HCT116 (cell line): ENCODE measurements at regions not wholly inside any gene's neighbourhood (a gene's known extent, or its start where the extent isn't known, plus 50 kb on each side); places are given as distances from the start of the nearest gene placed in this dataset.

ENCODE experiments used
- ATAC-seq: fragments of 200-7000 bp; cut with Tn5 transposase; 2 replicates; pipeline ENCODE4 v1.9.1; 2020; ENCODE audit warnings: mild to moderate bottlenecking, moderate library complexity
- BruUV-seq: library from RNA; stranded (reverse); fragments of 400-500 nt; replicated peaks from 2 replicates; lab custom pipeline; 2021; lab: Mats Ljungman, UMichigan
- CTCF ChIA-PET: fragments of 300-600 bp; sonication (Branson Sonifier 250); formaldehyde crosslinking; loops from one replicate; lab custom pipeline; 2021; ENCODE audit warnings: antibody characterized with exemption; lab: Charles Lee
- POLR2A ChIA-PET: fragments of 300-600, 350-600 bp; sonication (Branson Sonifier 250); formaldehyde crosslinking; loops from one replicate; lab custom pipeline; 2021; ENCODE audit warnings: antibody characterized with exemption; lab: Charles Lee
- RAD21 ChIA-PET, 2 experiments: fragments of 300-600 bp; sonication (Branson Sonifier 250); formaldehyde crosslinking; loops; one replicate each; lab custom pipeline; 2023; ENCODE audit warnings: low total read pairs in 2 of 2; ENCODE audit not compliant: uncharacterized antibody in 2 of 2, unreplicated experiment in 2 of 2, low non-redundant PET in 1 of 2; lab: Charles Lee
- DNase-seq: peaks from one replicate; pipeline ENCODE4 v3.0.0-alpha.2; 2010; ENCODE audit warnings: low read depth, low spot score
- H2AFZ ChIP-seq: fragments of 200-600 bp; shearing (Covaris generic), sonication (generic); 2 replicates; pipeline ENCODE4 v1.6.1; 2017; ENCODE audit warnings: low read depth, mixed run types, mixed read lengths, antibody characterized with exemption, low read length; ENCODE audit not compliant: poor library complexity, severe bottlenecking
- H3K27ac ChIP-seq: 2 replicates; pipeline ENCODE4 v1.5.1; 2012; ENCODE audit warnings: low read depth, low read length
- H3K27me3 ChIP-seq: fragments of 200-600 bp; sonication (generic); 2 replicates; pipeline ENCODE4 v1.6.1; 2016; ENCODE audit warnings: mixed run types, low read length, mixed read lengths; ENCODE audit not compliant: insufficient read depth
- H3K36me3 ChIP-seq, 2 experiments: fragments of 200-500 bp in 1 of 2; fragments of 200-600 bp in 1 of 2; sonication (Bioruptor generic) in 1 of 2; sonication (generic) in 1 of 2; 2 replicates each; pipeline versions ENCODE4 v1.5.1 to v1.6.1; 2014 to 2016; ENCODE audit warnings: low read length in 2 of 2, inconsistent platforms in 1 of 2, mixed read lengths in 1 of 2, mixed run types in 1 of 2; ENCODE audit not compliant: insufficient read depth in 2 of 2, control insufficient read depth in 1 of 2
- H3K4me1 ChIP-seq, 2 experiments: fragments of 200-600 bp in 1 of 2; sonication (generic) in 1 of 2; 2 replicates each; pipeline versions ENCODE4 v1.5.1 to v1.6.1; 2012 to 2017; ENCODE audit warnings: low read length in 2 of 2, inconsistent platforms in 1 of 2, mild to moderate bottlenecking in 1 of 2, mixed read lengths in 1 of 2, mixed run types in 1 of 2, moderate library complexity in 1 of 2; ENCODE audit not compliant: insufficient read depth in 2 of 2, control insufficient read depth in 1 of 2
- H3K4me2 ChIP-seq: fragments of 200-600 bp; sonication (generic); 2 replicates; pipeline ENCODE4 v1.6.1; 2017; ENCODE audit warnings: mixed run types, low read length, mixed read lengths
- H3K4me3 ChIP-seq, 2 experiments: fragments of 200-600 bp in 1 of 2; sonication (generic) in 1 of 2; replicated peaks in 1 of 2; 2 replicates each; pipeline ENCODE4 v1.5.1; 2011 to 2016; ENCODE audit warnings: low read length in 2 of 2, control low read depth in 1 of 2, low read depth in 1 of 2, mild to moderate bottlenecking in 1 of 2, mixed read lengths in 1 of 2, mixed run types in 1 of 2
- H3K79me2 ChIP-seq: fragments of 200-600 bp; sonication (generic); 2 replicates; pipeline ENCODE4 v1.6.1; 2017; ENCODE audit warnings: mild to moderate bottlenecking, mixed run types, low read length, moderate library complexity, mixed read lengths; ENCODE audit not compliant: insufficient read depth
- H3K9ac ChIP-seq: fragments of 200-600 bp; sonication (generic); 2 replicates; pipeline ENCODE4 v1.6.1; 2016; ENCODE audit warnings: low read length, mixed read lengths
- H3K9me2 ChIP-seq: fragments of 200-600 bp; sonication (generic), shearing (Covaris generic); 2 replicates; pipeline ENCODE4 v1.6.1; 2017; ENCODE audit warnings: mixed run types, mild to moderate bottlenecking, moderate library complexity; ENCODE audit not compliant: insufficient read depth
- H3K9me3 ChIP-seq, 2 experiments: fragments of 200-500 bp in 1 of 2; fragments of 200-600 bp in 1 of 2; sonication (Bioruptor generic) in 1 of 2; sonication (generic) in 1 of 2; 2 replicates each; pipeline ENCODE4 v1.6.1; 2014 to 2017; ENCODE audit warnings: low read length in 2 of 2, mixed read lengths in 2 of 2, inconsistent platforms in 1 of 2, low read depth in 1 of 2, mild to moderate bottlenecking in 1 of 2, mixed run types in 1 of 2, moderate library complexity in 1 of 2; ENCODE audit not compliant: control insufficient read depth in 1 of 2, insufficient read depth in 1 of 2
- H4K20me1 ChIP-seq: fragments of 200-600 bp; sonication (generic), shearing (Covaris generic); 2 replicates; pipeline ENCODE4 v1.6.1; 2017; ENCODE audit warnings: mixed run types, mild to moderate bottlenecking, moderate library complexity; ENCODE audit not compliant: insufficient read depth
- ATF3 ChIP-seq: IDR thresholded peaks from 2 replicates; pipeline ENCODE4 v1.6.1; 2012
- CEBPB ChIP-seq: IDR thresholded peaks from 2 replicates; pipeline ENCODE4 v1.6.1; 2012; ENCODE audit warnings: low read depth
- EGR1 ChIP-seq: IDR thresholded peaks from 2 replicates; pipeline ENCODE4 v1.6.1; 2012; ENCODE audit warnings: low read depth
- ELF1 ChIP-seq: IDR thresholded peaks from 2 replicates; pipeline ENCODE4 v1.6.1; 2012; ENCODE audit warnings: low read depth, borderline replicate concordance
- EZH2 ChIP-seq: fragments of 200-600 bp; sonication (generic); IDR thresholded peaks from 2 replicates; pipeline ENCODE4 v1.6.1; 2017; ENCODE audit warnings: antibody characterized with exemption, mixed run types
- EZH2phosphoT487 ChIP-seq: fragments of 200-600 bp; IDR thresholded peaks from 2 replicates; pipeline ENCODE4 v1.6.1; 2018; ENCODE audit warnings: antibody characterized with exemption, borderline replicate concordance
- JUND ChIP-seq: IDR thresholded peaks from 2 replicates; pipeline ENCODE4 v1.6.1; 2012
- MAX ChIP-seq: IDR thresholded peaks from 2 replicates; pipeline ENCODE4 v1.6.1; 2012
- POLR2A ChIP-seq: IDR thresholded peaks from 2 replicates; pipeline ENCODE4 v1.7.0; 2011; ENCODE audit warnings: borderline replicate concordance; ENCODE audit not compliant: insufficient read depth, insufficient read length; ENCODE audit errors: extremely low read depth
- POLR2AphosphoS5 ChIP-seq: IDR thresholded peaks from 2 replicates; pipeline ENCODE4 v1.6.1; 2011; ENCODE audit warnings: mild to moderate bottlenecking, low read depth, low read length, moderate library complexity
- RAD21 ChIP-seq: IDR thresholded peaks from 2 replicates; pipeline ENCODE4 v1.6.1; 2012; ENCODE audit warnings: low read depth, mild to moderate bottlenecking
- SIN3A ChIP-seq: IDR thresholded peaks from 2 replicates; pipeline ENCODE4 v1.6.1; 2012; ENCODE audit warnings: low read depth
- SP1 ChIP-seq: IDR thresholded peaks from 2 replicates; pipeline ENCODE4 v1.6.1; 2012; ENCODE audit warnings: low read depth
- SRF ChIP-seq: IDR thresholded peaks from 2 replicates; pipeline ENCODE4 v1.6.1; 2012; ENCODE audit warnings: low read depth
- TCF7L2 ChIP-seq: IDR thresholded peaks from 2 replicates; pipeline ENCODE4 v1.7.0; 2011; ENCODE audit warnings: borderline replicate concordance, inconsistent platforms; ENCODE audit not compliant: insufficient read depth, insufficient read length; ENCODE audit errors: extremely low read depth
- YY1 ChIP-seq: IDR thresholded peaks from 2 replicates; pipeline ENCODE4 v1.6.1; 2011; ENCODE audit warnings: low read length, low read depth, moderate library complexity, mild to moderate bottlenecking; ENCODE audit not compliant: insufficient replicate concordance; ENCODE audit errors: extremely low read depth
- ZFX ChIP-seq: fragments of 450-650 bp; IDR thresholded peaks from 2 replicates; pipeline ENCODE4 v1.6.1; 2017
- ZNF274 ChIP-seq: fragments of 200-500 bp; sonication (Bioruptor generic); IDR thresholded peaks from 2 replicates; pipeline ENCODE4 v1.6.1; 2014; ENCODE audit warnings: mild to moderate bottlenecking, low read depth, low read length, inconsistent platforms
- intact Hi-C: fragments of 100-400 bp; cut with micrococcal nuclease; formaldehyde crosslinking; loops from 2 replicates; pipeline ENCODE4 v1.10.0; 2022

- H3K4me3 ChIP-seq: no peak overlapping the region
- no peaks in the 10 kb centered on the region for H4K20me1 ChIP-seq
- no peaks in the 10 kb centered on the region for H3K9me3 ChIP-seq
- BruUV-seq: no TSS peak
- H2AFZ ChIP-seq: no peak overlapping the region
- intact Hi-C loops: no loop called here
- no peak overlapping the region for H3K4me2 ChIP-seq
- H3K9me2 ChIP-seq: no peaks in the 10 kb centered on the region
- no peak for ATAC-seq
- no peaks in the 10 kb centered on the region for H3K36me3 ChIP-seq
- no peak overlapping the region for H3K27ac ChIP-seq
- POLR2A ChIA-PET: no interaction called here
- no peak overlapping the region for H3K9ac ChIP-seq
- TF ChIP-seq POLR2A (no peak), ZFX (no peak), TCF7L2 (no peak), YY1 (no peak), EZH2 (no peak), ZNF274 (no peak), JUND (no peak), SP1 (no peak), EZH2phosphoT487 (no peak), SRF (no peak), ELF1 (no peak), ATF3 (no peak)
- no peaks in the 10 kb centered on the region for H3K27me3 ChIP-seq
- DNase-seq: no peak
- H3K79me2 ChIP-seq: no peaks in the 10 kb centered on the region
- RAD21 ChIA-PET: no interaction called here
- CTCF ChIA-PET: no interaction called here
- no peaks in the 10 kb centered on the region for H3K4me1 ChIP-seq
Observed at GRCh38 chr4:126451237-126451873, 1136.6 kb downstream of the FAT4 start.

- H4K20me1 ChIP-seq: no peaks in the 10 kb centered on the region
- TF ChIP-seq EZH2phosphoT487: no peak
- TF ChIP-seq SP1: no peak
- TF ChIP-seq SIN3A: no peak
- TF ChIP-seq EGR1: no peak
- TF ChIP-seq ELF1: no peak
- no peak for TF ChIP-seq ZFX
- no peak for TF ChIP-seq CEBPB
- TF ChIP-seq RAD21: no peak
- TF ChIP-seq ZNF274: no peak
- no peak for TF ChIP-seq POLR2A
- no peak for TF ChIP-seq EZH2
- no peak for TF ChIP-seq YY1
- TF ChIP-seq POLR2AphosphoS5: no peak
- no peak for TF ChIP-seq MAX
- TF ChIP-seq SRF: no peak
- no peak for TF ChIP-seq TCF7L2
- no peak for TF ChIP-seq JUND
- TF ChIP-seq, all 23 proteins: peak for 0
- DNase-seq (no peak), ATAC-seq (no peak)
- H3K4me3 ChIP-seq: no peak overlapping the region
- ChIA-PET POLR2A (no interaction called here), RAD21 (no interaction called here), CTCF (no interaction called here)
- intact Hi-C loops: no loop called here
- no peaks in the 10 kb centered on the region for H3K4me1 ChIP-seq
- no peak overlapping the region for H3K27ac ChIP-seq
- no peaks in the 10 kb centered on the region for H3K9me2 ChIP-seq
- no peaks in the 10 kb centered on the region for H3K9me3 ChIP-seq
- no peaks in the 10 kb centered on the region for H3K27me3 ChIP-seq
- H3K79me2 ChIP-seq: no peaks in the 10 kb centered on the region
- H2AFZ ChIP-seq: no peak overlapping the region
- H3K4me2 ChIP-seq: no peak overlapping the region
- BruUV-seq: no TSS peak
- H3K36me3 ChIP-seq: no peaks in the 10 kb centered on the region
- no peak overlapping the region for H3K9ac ChIP-seq
Observed at GRCh38 chr4:126455865-126456264, 1141.1 kb downstream of the FAT4 start.
